ENCODE measurements at regions not wholly inside any gene's neighbourhood (a gene's known extent, or its start where the extent isn't known, plus 50 kb on each side); places are given as distances from the start of the nearest gene placed in this dataset.

GRCh38 chr16:86800894-86801293, 222.5 kb downstream of the FOXL1 start:
- no peak for DNase-seq (ENCODE audit: low read depth in 2 of 2)

DNA sequence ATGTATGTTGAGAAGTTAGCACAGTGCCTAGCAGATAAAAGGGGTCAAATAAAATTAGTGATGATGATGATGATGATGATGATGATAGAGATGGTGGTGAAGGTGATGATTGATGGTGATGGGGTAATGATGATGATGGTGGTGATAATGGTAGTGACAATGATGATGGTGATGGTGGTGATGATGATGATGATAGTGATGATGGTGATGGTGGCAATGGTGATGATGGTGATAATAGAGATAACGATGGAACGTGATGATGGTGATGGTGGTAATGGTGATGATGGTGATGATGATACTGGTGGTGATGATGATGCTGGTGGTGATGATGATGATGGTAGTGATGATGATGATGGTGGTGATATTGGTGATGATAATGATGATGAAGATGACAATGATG, 223.7 kb downstream of the FOXL1 start:
- no peak for DNase-seq (ENCODE audit: low read depth in 2 of 2)

- no peak for DNase-seq (ENCODE audit: low read depth in 2 of 2)
Measured at GRCh38 chr16:86805188-86805587, 226.8 kb downstream of the FOXL1 start.

DNA sequence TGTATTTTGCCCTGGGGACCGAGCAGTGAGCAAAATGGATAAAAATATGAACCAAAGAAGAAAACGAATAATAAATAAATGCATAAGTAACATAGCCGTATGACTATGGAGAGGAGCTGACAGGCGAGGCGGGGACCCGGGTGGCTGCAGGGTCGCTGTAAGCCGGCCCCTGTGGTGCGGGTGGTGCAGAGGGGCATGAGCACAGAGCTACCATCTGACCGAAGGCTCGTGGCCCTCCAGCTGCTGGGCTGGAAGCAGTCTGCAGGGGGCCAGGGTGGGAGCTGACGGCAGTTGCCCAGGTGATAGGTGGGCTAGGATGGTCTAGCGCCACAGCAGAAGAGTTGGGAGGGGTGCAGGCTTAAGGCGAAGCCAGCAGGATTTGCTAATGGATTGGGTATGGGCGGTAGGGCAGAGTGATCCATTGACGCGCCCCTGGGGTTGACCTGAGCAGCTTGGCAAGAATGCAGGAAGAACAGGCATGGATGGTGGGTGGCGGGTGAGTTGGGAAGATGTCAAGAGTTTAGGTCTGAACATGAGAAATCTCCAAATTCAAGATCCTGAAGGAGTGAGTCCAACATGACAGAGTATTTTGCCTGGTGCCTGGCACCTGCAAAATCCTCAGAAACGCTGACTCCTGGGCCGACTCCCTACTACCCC, 228.0 kb downstream of the FOXL1 start:
- no peak for DNase-seq (ENCODE audit: low read depth in 2 of 2)

DNA sequence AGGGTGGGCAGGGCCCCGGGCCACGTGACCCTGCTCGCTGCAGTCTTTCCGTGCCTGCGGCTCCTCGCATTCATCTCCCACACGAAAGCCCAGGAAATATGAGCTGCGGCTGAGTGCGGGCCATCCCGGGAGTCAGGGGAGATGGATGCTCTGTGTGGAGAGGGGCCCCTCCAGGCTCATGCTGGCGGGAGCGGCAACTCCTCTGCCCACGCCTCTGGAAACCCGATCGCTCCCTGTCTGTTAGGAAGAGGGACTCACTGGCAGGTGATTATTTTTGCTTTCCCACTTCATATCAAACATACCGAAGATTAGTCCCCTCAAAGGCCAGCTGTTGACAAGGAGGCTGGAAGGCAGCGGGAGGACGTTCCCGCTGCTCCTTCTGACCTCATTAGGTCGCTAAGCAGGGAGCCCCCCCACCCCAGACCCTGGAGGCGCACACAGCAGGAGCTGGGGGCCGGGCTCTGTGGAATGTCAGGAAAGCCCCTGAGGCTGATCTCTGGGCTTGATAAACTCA, 228.5 kb downstream of the FOXL1 start:
- no peak for DNase-seq (ENCODE audit: low read depth in 2 of 2)

- no peak for DNase-seq (ENCODE audit: low read depth in 2 of 2)
Measured at GRCh38 chr16:86808863-86809444, 230.6 kb downstream of the FOXL1 start.

GRCh38 chr16:86809458-86809955, 231.2 kb downstream of the FOXL1 start:
- DNase-seq (ENCODE audit: low read depth in 2 of 2): peak; percentile 39 to 52

- DNase-seq (ENCODE audit: low read depth in 2 of 2): no peak
Measured at GRCh38 chr16:86810062-86810461, 231.7 kb downstream of the FOXL1 start.

DNA sequence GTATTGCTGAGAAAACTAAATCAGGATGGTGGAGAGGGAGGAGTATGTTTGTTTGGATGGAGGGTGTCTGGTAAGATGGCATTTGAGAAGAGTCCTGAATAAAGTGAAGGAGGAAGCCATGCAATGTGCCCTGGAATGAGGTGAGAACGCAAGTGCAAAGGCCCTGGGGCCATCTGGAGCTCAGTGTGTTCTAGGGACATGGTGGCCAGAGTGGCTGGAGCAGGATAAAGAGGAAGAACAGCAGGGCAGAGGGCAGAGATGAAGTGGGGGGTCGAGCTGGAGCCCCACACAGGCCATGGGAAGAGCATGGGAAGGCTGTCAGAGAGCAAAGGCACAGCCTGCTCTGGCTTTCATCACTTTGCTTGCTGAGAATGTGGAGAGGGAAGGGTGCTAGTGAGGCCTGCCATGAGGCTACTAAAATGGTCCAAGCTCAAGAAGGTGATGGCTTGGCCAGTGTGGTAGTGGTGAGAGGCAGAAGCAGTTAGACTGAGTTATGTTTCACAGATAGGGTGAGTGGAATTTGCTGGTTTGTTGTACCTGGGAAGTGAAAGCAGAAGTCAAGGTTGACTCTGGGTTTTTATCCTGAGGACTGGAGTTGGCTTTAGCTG, 234.1 kb downstream of the FOXL1 start:
- DNase-seq (ENCODE audit: low read depth in 2 of 2): no peak

- no peak for DNase-seq (ENCODE audit: low read depth in 2 of 2)
Measured at GRCh38 chr16:86814256-86814655, 235.9 kb downstream of the FOXL1 start.

DNA sequence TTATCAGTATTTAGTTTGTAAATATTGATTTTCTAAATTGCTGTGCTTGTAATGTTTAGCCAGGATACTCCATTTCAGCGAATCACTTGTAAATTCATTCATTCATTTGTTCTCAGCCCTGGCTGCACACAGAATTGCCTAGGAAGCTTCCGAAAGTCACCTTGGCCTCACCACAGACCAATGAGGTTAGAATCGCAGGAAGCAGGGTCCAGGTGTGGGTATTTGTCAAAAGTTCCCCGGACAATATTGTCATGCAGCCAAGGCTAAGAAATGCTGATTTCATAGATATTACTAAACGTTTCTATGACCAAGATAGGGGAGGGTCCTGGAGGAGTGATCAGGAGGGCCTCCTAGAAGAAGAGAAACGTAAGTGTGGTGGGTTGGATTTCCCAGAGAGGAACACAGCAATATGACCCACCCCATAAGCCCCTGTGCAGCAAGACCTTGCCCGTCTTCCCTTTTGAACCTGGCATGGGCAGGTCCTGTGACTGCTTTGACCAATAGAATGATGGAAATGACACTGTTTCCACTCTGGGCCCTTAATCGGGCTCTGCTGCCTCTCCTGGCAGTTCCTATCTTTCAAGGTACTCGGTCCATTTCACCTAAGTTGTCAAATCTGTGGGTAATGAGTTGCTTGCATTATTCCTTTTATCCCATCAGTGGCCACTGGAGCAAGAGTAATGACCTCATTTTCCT, 238.7 kb downstream of the FOXL1 start:
- DNase-seq (ENCODE audit: low read depth in 2 of 2): no peak

DNA sequence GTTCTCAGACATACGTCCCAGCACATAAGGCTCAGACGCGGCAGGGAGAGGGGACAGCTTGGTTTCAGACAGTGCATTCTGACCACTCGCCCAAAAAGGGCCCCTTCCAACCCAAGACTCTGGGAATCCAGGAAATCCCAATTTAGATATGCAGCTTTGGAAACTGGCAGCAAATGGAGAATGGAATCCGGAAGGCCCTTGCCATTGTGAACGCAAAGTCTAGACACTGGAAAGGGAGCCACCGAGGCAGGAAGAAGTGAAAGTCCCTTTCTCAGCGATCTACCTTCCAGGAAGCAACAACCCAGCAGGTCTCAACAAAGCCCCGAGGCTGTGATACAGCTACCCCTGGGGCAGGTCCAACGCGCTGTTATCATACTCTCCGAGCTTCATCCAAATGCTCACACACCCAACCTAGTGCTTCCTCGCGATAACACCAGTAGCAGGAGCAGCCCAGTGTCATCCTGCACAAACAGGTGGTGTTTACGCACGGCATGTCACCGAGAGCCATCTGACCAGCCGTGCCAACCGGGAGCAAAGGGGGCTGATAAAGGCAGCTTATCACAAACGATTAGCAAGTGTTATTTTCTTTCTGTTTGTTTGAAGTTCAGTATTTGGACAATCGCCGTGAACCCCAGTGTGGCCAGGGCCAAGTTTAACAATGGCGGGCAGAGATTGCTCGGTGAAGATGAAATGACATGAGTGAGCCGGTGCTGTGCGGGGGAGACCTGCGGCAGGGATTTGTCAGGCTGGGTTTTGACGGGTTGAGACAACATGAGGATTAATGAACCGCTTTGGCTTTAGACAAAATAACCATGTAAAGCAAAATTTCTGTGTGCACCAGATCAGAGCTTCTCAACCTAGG, 240.6 kb downstream of the FOXL1 start:
- DNase-seq (ENCODE audit: low read depth in 2 of 2): no peak

- DNase-seq (ENCODE audit: low read depth in 2 of 2): no peak
Measured at GRCh38 chr16:86819533-86819892, 241.2 kb downstream of the FOXL1 start.

DNA sequence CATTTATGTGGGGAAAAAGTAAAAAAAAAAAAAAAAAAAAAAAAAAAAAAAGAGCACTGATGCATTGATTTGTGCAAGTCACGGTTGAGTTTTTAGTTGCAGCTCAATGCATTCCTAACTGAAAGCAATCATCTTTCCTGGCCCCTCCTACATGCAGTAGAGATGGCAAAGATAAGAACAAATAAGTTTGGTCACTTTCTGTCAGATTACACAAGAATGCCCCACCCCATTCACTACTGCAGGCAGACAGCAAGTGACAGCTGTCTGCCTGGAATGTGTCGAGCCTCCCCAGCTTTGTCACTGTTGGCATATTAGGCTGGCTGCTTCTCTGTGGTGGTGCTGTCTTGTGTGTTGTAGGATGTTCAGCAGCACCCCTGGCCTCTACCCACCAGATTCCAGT, 243.5 kb downstream of the FOXL1 start:
- no peak for DNase-seq (ENCODE audit: low read depth in 2 of 2)

GRCh38 chr16:86823125-86823524, 244.8 kb downstream of the FOXL1 start:
- DNase-seq (ENCODE audit: low read depth in 2 of 2): no peak

DNA sequence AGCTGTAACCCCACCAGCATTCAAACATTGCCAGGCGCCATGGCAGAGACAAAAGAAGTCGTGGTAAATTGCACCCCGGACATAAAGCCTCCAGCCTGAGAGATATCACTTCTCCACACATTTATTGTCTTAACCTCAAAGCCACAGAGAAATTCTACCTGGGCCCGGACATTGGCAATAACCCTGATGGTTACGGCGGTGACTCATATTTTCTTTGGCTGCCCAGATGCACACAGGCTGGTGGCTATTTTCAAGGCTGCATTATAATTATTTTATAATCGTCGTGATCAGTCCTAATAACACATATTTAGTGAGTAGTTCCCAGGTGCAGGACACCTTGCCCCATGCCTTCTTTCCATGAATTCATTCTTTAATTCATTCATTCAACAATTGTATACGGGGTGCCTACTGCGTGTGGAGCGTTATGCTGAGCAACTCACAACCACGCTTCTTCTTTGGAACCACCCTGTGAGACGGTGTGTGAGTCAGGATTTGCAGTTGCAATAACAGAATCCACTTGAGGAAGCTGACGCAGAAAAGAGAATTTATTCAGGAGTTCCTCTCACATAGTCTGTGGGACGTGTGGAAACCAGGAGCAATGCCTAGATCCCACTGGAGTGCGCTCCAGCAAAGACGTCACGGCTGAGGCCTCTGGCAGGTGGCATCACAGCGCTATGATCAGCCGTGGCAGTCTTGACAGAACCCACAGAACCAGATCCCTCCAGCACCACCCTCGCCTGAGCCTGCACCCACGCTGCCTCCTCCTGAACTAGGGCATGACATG, 245.7 kb downstream of the FOXL1 start:
- no peak for DNase-seq (ENCODE audit: low read depth in 2 of 2)

DNA sequence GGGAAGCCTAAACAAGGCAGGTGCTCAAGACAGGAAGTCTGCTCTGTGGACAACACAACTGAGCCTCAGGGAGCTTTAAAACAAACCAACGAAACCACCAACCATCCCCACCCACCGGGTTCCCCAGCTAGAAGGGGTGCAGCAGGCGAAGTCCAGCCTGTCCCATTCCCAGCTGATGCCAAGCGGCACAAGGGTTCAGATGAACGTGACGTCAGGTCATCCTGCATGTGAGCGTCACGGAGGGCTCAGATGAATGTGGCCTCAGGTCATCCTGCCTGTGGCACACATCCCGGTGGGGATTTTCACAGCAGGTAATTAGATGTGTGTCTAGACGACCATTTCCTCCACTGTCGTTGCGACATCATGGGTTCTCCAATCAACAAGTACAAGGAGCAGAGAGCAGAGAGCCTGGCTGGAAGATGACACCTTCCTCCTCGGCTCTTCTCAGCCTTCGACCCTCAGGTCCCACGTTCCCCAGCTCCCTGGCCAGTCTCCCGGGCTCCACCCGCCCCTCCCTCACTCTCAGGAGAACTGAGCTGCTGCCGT, 246.5 kb downstream of the FOXL1 start:
- no peak for DNase-seq (ENCODE audit: low read depth in 2 of 2)

- no peak for DNase-seq (ENCODE audit: low read depth in 2 of 2)
Measured at GRCh38 chr16:86825631-86826030, 247.3 kb downstream of the FOXL1 start.

GRCh38 chr16:86826941-86827340, 248.6 kb downstream of the FOXL1 start:
- DNase-seq (ENCODE audit: low read depth in 2 of 2): no peak

GRCh38 chr16:86827521-86827920, 249.2 kb downstream of the FOXL1 start:
- DNase-seq (ENCODE audit: low read depth in 2 of 2): no peak
